RWPE2 (cell line): ENCODE measurements at regions not wholly inside any gene's neighbourhood (a gene's known extent, or its start where the extent isn't known, plus 50 kb on each side); places are given as distances from the start of the nearest gene placed in this dataset.
A peak's percentile ranks its signal among the peaks of the same experiment; 100 is the strongest.

Source experiments
- ATAC-seq: fragments of 200-7000 bp; cut with Tn5 transposase; 3 replicates; pipeline ENCODE4 v1.9.1; 2021; ENCODE audit warnings: low read depth
- DNase-seq: peaks from one replicate; pipeline ENCODE4 v3.0.0-alpha.2; 2020; ENCODE audit warnings: low spot score
- H3K27ac ChIP-seq: fragments of 450-650 bp; 2 replicates; pipeline ENCODE4 v1.5.1; 2017; ENCODE audit warnings: mild to moderate bottlenecking; ENCODE audit not compliant: poor library complexity, severe bottlenecking
- H3K27me3 ChIP-seq: fragments of 250-450 bp; sonication (Bioruptor Pico); 2 replicates; pipeline ENCODE4 v1.5.1; 2021; ENCODE audit warnings: mild to moderate bottlenecking, moderate library complexity; ENCODE audit not compliant: insufficient read depth, poor library complexity, severe bottlenecking
- H3K36me3 ChIP-seq: fragments of 250-450 bp; sonication (Bioruptor Pico); 2 replicates; pipeline ENCODE4 v1.5.1; 2020; ENCODE audit warnings: low read depth, mild to moderate bottlenecking, moderate library complexity
- H3K4me1 ChIP-seq: fragments of 250-450 bp; sonication (Bioruptor Pico); 2 replicates; pipeline ENCODE4 v1.5.1; 2021; ENCODE audit warnings: mild to moderate bottlenecking, moderate library complexity; ENCODE audit not compliant: insufficient read depth, poor library complexity, severe bottlenecking
- H3K4me3 ChIP-seq: fragments of 250-450 bp; sonication (Bioruptor Pico); 2 replicates; pipeline ENCODE4 v1.5.1; 2021; ENCODE audit warnings: mild to moderate bottlenecking, moderate library complexity; ENCODE audit not compliant: severe bottlenecking
- H3K9me3 ChIP-seq: fragments of 250-450 bp; sonication (Bioruptor Pico); 2 replicates; pipeline ENCODE4 v1.5.1; 2021; ENCODE audit warnings: mild to moderate bottlenecking, moderate library complexity; ENCODE audit not compliant: severe bottlenecking
- CTCF ChIP-seq: fragments of 450-650 bp; IDR thresholded peaks from one replicate; pipeline ENCODE4 v1.5.1; 2017; ENCODE audit warnings: mild to moderate bottlenecking, moderate library complexity; ENCODE audit not compliant: poor library complexity, severe bottlenecking

GRCh38 chr4:121277194-121278105, 103.4 kb downstream of the QRFPR start:
- H3K27me3 ChIP-seq: no peaks in the 10 kb centered on the region
- DNase-seq: no peak
- peaks cover 3% of the 10 kb centered on the region for H3K4me1 ChIP-seq
- peak; percentile 73 for ATAC-seq
- peak; percentile 41 for TF ChIP-seq CTCF
- H3K36me3 ChIP-seq: no peaks in the 10 kb centered on the region
- H3K27ac ChIP-seq: no peak overlapping the region
- no peak overlapping the region for H3K4me3 ChIP-seq
- no peaks in the 10 kb centered on the region for H3K9me3 ChIP-seq

- Histone ChIP-seq H3K36me3 (no peaks in the 10 kb centered on the region), H3K4me3 (no peak overlapping the region), H3K27ac (no peak overlapping the region), H3K9me3 (no peaks in the 10 kb centered on the region), H3K4me1 (peaks cover 10% of the 10 kb centered on the region), H3K27me3 (no peaks in the 10 kb centered on the region)
- no peak for DNase-seq
- no peak for ATAC-seq
- TF ChIP-seq CTCF: no peak
These were observed 107.6 kb downstream of the QRFPR start for GRCh38 chr4:121273191-121273590.

- Histone ChIP-seq H3K27ac (no peak overlapping the region), H3K4me1 (peaks cover 10% of the 10 kb centered on the region), H3K9me3 (no peaks in the 10 kb centered on the region), H3K27me3 (no peaks in the 10 kb centered on the region), H3K4me3 (no peak overlapping the region), H3K36me3 (no peaks in the 10 kb centered on the region)
- DNase-seq (no peak), ATAC-seq (peak; percentile 92)
- TF ChIP-seq CTCF: no peak
These were observed 108.3 kb downstream of the QRFPR start for GRCh38 chr4:121272526-121272925.

GRCh38 chr4:121270389-121270788, 106.3 kb upstream of the TNIP3 start:
- no peak for DNase-seq
- H3K4me3 ChIP-seq: no peak overlapping the region
- no peak for TF ChIP-seq CTCF

GRCh38 chr4:121269001-121269400, 104.9 kb upstream of the TNIP3 start:
- no peak for ATAC-seq

More at GRCh38 chr4:121270389-121270788, 106.3 kb upstream of the TNIP3 start:
- Histone ChIP-seq H3K36me3 (no peaks in the 10 kb centered on the region), H3K27ac (no peak overlapping the region), H3K27me3 (no peaks in the 10 kb centered on the region), H3K9me3 (no peaks in the 10 kb centered on the region), H3K4me1 (peaks cover 10% of the 10 kb centered on the region)
- peak; percentile 61; the same call in 2 of the 3 replicates for ATAC-seq

More at GRCh38 chr4:121269001-121269400, 104.9 kb upstream of the TNIP3 start:
- H3K4me3 ChIP-seq: no peak overlapping the region
- TF ChIP-seq CTCF: no peak
- DNase-seq: no peak
- peaks cover 10% of the 10 kb centered on the region for H3K4me1 ChIP-seq
- H3K36me3 ChIP-seq: no peaks in the 10 kb centered on the region
- H3K27ac ChIP-seq: no peak overlapping the region
- H3K9me3 ChIP-seq: no peaks in the 10 kb centered on the region
- H3K27me3 ChIP-seq: no peaks in the 10 kb centered on the region
